DMS53 treated with DMSO at 0.1 percent for 48 hours (cell line): ENCODE measurements at regions not wholly inside any gene's neighbourhood (a gene's known extent, or its start where the extent isn't known, plus 50 kb on each side); places are given as distances from the start of the nearest gene placed in this dataset.

Source experiments
- DNase-seq: peaks from one replicate; lab custom pipeline; 2025; ENCODE audit not compliant: unreplicated experiment; lab: John Stamatoyannopoulos, UW

DNA sequence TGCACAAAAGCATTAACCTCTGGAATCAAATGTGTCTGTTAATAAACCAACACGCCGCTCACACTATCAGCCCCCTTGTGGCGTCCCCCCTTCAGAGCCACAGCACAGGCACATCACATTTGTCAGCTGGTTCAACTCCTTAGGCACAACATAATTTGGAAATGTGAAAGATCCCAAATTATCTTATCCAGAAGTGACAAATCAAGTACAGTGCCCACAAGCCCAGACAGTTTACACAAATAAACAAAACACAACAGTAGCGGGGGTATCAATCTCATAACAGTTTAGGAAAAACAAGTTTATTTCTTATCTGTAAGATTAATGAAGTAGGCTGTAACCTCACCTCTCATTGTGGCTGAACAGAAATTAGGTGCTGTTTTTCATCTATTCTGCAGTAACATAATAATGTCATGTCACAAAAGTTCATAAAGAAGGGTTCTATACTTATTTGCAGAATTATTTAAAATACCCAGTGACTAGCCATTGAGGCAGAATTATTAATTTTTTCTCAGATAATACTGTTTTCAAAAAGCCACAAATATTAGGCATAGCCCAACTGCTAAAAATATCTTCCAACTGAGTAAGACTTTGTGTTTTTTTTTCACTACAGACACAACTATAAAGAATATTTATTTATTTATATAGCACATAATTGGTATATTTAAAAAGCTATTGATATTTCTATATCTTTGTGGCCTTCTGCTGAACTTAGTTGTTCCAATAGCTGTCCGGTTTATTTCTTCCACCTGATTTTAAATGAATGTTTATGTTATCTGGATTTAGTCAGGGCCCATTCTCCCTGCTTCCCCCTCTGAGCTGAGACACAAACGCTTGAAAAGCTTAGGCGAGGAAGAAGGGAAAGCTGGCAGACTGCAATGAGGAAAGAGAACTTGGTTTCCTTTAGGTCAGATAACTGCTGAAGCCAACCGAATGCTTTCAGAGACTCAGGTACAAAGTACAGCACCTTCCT, 214.7 kb downstream of the QDPR start:
- DNase-seq, result no peak

DNA sequence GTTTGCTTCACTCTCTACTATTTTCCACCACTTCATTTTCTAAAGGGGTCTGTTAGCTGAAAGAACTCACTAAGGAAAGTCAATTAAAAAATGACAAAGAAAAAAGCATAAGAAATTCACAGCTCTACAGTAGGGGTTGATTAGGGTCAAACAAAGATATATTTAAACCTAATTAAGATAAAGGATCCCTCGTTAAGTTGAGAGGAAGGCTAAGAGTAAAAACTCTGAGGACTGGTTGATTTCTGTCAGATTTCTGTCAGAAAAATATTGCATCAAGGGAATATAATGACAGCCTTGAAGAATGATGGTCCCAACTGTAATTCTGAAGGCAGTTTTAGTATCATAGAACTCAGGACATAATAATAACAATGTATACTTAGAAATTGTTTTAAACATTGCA, 218.0 kb downstream of the QDPR start:
- no peak for DNase-seq

GRCh38 chr4:17288151-17288550, 223.7 kb downstream of the QDPR start:
- no peak for DNase-seq

- no peak for DNase-seq
Measured at GRCh38 chr4:17286752-17287460, 225.0 kb downstream of the QDPR start.

DNA sequence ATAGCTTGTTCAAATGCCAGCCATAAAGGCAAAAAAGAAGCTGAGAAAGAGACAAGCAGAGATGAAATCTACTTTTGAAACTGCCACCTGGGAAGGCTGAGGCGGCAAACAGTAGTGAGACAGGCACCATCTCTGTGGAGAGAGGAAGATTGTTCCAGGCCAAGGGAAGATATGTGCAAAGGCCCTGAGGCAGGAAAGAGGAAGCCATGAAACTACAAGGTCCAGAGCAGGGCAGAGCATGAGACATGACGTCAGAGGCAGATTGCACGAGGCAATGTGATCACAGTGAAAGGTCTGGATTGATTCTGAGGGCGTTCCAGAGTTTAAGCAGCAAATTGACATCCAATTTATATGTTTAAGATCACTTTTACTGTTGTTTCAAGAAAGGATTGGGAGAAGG, 226.1 kb downstream of the QDPR start:
- no peak for DNase-seq

- DNase-seq, result no peak
Measured at GRCh38 chr4:17284323-17285175, 227.3 kb downstream of the QDPR start.

DNA sequence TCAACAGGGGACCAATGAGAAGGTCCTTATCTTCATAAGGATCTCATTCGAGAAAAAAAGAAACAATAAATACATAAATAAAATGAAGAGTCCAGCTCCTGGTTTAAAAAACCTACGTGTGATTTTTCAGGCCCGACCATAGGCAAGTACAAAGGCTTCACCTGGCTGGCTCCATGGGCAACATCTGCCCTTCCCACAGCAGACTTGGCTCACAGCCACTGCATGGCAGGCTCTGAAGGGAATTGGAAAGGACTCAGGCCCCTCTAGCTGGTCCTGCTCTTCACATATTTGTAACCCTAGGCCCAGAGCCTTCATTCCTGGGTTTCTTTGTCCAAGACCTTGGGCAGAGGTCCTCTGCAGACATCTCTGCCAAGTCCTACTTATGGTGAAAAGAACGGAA, 228.1 kb downstream of the QDPR start:
- DNase-seq, result no peak

DNA sequence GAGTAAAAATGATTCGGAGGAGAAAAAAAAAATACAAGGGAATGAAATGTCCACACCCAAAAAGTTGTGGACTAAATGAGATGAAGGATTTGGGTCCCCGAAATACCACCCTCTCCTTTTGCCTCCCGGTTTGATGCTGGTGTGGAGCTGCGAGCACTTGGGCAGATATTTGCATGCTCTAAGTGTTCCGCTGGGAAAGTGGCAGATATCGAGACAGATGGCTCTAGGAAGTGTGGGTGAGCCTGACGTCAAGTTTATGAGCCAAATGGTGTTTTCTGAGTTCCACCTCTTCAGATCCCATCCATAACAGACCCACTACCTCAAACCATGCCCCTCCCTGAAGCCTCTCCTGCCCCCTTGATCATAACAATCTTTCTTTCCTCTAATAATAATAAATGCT, 228.6 kb downstream of the QDPR start:
- no peak for DNase-seq

GRCh38 chr4:17280261-17281018, 231.4 kb downstream of the QDPR start:
- no peak for DNase-seq

- no peak for DNase-seq
Measured at GRCh38 chr4:17276776-17277175, 235.1 kb downstream of the QDPR start.

DNA sequence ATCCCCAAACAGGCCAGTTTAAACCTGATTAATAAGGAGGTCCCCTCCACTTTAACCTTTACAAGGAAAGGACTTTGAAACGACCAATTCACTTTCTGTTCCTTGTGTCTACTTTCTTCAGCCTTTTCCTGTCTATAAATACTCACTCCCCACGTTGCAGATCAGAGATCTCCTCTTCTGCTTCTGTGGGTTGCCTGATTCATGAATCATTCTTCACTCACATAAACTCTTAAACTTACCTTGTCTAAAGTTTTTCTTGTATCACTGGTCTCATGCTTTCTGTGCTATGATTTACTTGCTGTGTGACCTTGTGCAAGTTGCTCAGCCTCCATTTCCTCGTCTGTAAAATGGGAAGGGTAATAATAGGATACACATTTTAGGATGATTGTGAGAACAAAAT, 236.1 kb downstream of the QDPR start:
- DNase-seq, result no peak

- DNase-seq, result no peak
Measured at GRCh38 chr4:17273047-17273446, 238.8 kb downstream of the QDPR start.

DNA sequence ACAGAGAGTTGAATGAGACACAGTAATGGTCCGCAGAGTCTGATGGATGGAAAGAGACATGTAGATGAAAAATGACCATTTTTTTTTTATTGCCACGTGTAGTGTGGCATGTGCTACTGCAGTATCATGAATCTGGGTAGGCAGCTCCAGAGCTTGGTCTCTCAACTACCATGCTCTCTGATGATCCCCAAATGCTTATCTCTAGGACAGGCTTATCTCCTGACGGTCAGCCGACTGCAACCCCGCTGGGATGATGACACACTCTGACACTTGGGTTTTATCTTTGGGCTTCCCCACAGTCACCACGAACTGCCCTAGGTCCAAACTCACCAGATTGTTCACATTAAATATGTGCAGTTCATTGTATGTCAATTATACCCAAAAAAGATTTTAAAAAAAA, 239.7 kb downstream of the QDPR start:
- no peak for DNase-seq

DNA sequence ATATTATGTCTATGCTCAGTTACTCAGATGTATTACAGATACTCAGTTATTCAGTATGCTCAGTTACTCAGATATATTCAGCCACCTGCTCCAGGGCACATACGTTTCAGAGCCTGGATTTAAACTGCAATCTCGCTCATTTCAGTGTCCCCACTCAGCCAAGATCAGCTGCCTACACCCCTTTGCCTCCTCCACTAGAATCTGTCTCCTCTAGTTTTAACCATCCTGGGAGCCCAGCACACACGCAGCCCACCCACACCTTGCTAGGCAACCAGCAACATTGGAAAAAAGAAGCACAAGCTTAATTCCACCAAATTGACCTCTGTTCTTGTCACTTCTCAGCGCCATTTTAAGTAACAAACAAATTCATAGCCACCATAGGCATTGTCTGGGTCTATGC, 246.2 kb downstream of the QDPR start:
- DNase-seq, result no peak

DNA sequence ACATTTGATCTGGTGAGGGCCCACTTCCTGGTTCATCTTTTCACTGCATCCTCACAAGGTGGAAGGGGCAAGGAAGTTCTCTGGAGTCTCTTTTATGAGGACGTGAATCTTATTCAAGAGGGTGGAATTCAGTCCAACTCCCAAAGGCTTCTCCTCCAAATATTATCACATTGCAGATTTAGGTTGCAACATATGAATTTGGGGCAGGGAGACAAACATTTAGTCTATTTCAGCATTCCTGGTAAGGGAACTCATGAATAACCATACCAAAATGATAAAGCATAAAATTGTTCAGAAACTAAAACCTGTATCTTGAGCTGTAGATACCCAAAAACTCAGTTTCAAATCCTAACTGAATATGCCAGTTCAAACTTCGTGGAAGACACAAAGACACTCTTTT, 246.8 kb downstream of the QDPR start:
- no peak for DNase-seq

DNA sequence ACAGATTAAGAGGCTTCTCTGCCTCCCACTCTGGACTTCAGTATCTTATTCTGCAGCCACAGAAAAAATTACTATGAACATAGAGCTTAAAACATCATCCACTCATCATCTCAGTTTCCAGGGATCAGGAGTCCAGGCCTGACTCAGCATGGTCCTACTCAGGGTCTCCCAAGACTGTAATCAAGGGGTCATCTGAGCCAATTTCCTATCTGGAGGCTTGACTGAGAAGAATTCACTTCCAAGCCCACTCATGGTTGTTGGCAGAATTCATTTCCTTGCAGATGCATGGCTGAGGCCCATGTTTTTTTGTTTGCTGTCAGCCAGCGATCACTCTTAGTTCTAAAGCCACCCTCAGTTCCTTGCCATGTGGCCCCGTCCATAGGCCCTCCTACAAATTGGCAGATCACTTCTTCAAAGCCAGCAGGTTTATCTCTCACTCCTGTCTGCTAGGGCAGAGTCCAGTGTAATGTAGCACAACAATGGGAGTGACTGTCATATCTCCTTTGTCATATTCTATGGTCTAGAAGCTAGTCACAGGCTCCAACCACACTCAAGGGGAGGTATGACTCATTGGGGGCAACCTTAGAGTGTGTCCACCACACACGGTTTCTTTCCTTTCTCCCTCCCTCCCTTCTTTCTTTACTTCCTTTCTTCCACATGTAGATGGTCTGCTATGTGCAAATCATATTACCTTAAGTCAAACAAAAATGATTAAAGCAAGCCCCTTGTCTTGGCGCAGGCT, 251.6 kb downstream of the QDPR start:
- no peak for DNase-seq

DNA sequence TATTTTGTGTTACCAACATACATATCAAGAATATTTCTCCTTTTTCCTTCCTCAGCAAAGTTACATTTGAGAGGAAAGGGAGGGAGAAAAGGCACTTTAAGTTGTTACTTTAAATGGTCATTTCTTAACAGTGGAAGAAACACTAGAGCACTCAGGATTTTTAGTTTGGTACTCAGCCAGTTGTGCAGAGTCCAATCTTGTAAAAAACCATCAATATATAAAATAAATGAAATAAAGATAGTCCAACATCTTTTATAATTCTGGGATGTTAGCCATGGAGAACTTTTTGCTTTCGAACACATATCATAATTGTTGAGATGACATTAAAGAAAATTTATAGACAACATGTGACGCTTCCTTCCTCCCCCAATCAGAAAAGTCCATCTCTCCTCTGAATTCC, 253.8 kb downstream of the QDPR start:
- no peak for DNase-seq

- no peak for DNase-seq
Measured at GRCh38 chr4:17252131-17252530, 259.8 kb downstream of the QDPR start.

DNA sequence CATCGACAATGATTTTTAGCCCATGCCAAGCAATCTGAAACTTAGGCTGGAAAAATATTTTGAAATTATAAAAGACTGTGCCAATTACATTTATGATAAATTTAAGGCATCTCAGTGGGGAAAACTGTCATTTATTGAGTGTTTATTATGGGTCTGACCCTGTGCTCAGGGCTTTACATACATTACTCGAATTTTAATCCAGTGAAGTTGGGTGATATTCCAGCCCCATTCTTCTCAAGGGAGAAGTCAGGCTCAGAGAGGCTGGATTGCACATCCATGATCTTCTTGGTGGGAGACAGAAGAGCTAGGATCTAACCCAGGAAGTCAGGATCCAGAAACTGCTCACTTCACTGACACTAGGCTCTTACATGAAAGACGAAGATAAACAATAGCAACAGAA, 260.8 kb downstream of the QDPR start:
- DNase-seq, result no peak

DNA sequence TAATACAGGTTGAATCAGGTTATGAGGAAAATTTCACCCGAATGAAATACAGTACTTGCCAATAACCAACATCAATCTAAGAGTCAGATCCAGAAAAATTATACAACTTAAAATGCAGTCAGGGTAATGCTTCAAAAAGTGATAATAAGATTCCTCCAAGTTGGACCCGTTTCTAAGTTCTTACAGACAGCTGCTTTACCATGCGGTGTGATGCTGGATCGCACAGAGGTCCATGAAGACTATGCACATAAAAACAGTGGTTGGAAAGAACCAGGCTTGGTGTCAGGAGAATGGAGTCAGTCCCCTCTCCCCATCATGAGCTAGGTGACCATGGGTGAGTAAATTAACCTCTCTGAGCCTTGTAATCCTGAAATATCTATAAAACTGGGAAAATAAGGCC, 261.3 kb downstream of the QDPR start:
- no peak for DNase-seq
